ENCODE measurements at regions not wholly inside any gene's neighbourhood (a gene's known extent, or its start where the extent isn't known, plus 50 kb on each side); places are given as distances from the start of the nearest gene placed in this dataset.

DNA sequence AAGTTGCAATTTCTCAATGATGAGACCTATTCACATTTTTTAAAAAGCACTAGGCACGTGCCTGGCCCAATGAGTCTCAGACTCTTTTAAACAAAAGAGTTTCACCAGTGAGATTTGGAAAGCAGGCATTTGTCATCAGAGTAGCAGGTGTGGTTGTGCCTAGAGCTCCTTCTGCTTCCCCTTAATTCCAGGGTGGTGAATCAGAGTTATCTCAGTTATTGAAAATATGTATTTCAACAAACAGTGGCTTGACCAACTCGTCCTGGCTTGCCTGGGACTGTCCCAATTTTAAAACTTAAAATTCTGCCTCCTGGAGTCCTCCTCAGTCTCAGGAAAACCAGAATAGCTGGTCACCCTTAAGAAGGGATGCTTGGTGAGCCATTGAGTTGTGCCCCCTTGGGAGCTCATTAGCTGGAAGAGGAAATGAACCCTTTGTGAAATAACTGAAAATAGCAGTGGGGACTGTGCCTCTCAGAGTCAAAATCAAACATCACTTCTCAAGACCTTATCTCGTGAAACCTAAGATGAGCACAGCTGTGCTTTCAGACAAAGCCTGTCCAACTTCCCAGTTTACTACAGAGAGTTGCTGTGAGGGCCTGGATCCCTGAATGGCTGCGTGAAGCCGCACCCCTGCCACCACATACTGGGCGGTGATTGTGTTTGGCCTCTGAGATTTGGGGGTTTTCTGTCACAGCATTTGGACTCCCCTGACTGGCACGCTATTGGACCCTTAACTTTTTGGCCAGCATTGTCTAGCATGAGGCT, 116.3 kb downstream of the ANKRD60 start:
- peak overlapping the region; percentile 6; the same call in 1 of the 2 replicates for H3K27ac ChIP-seq (ENCODE audit: insufficient read depth, low read length)

More for the DNA sequence above, 116.3 kb downstream of the ANKRD60 start:
- H2BK120ac ChIP-seq (ENCODE audit: low read depth, low read length) = no peak overlapping the region
- no peak overlapping the region for H3K4ac ChIP-seq (ENCODE audit: low read depth, low read length)
- H2BK15ac ChIP-seq (ENCODE audit: low read depth, low read length) = no peak overlapping the region
- H4K20me1 ChIP-seq (ENCODE audit: insufficient read depth, low read length) = no peaks in the 10 kb centered on the region
- dilution Hi-C loops (cut with HindIII; ENCODE audit: low sequenced_read_pairs, unreplicated experiment) = no loop called here
- in situ Hi-C loops (cut with MboI; ENCODE audit: low sequenced_read_pairs) = no loop called here
- H3K4me3 ChIP-seq (ENCODE audit: insufficient read depth, low read depth, low read length) = no peak overlapping the region
- no peak overlapping the region for H3K14ac ChIP-seq (replicated peaks; ENCODE audit: low read depth, low read length)
- no peak overlapping the region for H3K18ac ChIP-seq (ENCODE audit: low read depth, low read length)
- no peak overlapping the region for H2AK5ac ChIP-seq (ENCODE audit: low read depth, low read length)
- no peak overlapping the region for H2BK20ac ChIP-seq (ENCODE audit: low read depth, low read length)
- H4K5ac ChIP-seq (ENCODE audit: low read depth, low read length) = no peak overlapping the region; the same call in 1 of the 2 replicates
- CTCF ChIA-PET = no interaction called here
- no peak overlapping the region for H2AK9ac ChIP-seq (replicated peaks; ENCODE audit: low read depth, low read length, poor library complexity)
- intact Hi-C loops (cut with micrococcal nuclease) = no loop called here
- H3K4me1 ChIP-seq (ENCODE audit: control insufficient read depth, insufficient read depth, low read length) = no peaks in the 10 kb centered on the region; the same call in 1 of the 2 replicates
- H4K8ac ChIP-seq (ENCODE audit: low read depth in 2 of 2, low read length in 2 of 2) = no peak overlapping the region
- 0 out of 2 replicates have a peak, but pooled peaks cover 2% of the 10 kb centered on the region for H3K27me3 ChIP-seq (ENCODE audit: control insufficient read depth, insufficient read depth, low read length)
- no CpG with 5 or more reads among the region's 7 CpGs for WGBS, 2 experiments (ENCODE audit: extremely low coverage in 2 of 2, insufficient read length in 1 of 2)
- H2AFZ ChIP-seq (replicated peaks; ENCODE audit: low read length, poor library complexity) = peak overlapping the region; percentile 28
- H3K23ac ChIP-seq (ENCODE audit: low read depth, low read length) = no peak overlapping the region
- POLR2A ChIA-PET (ENCODE audit: unreplicated experiment) = no interaction called here
- no peak overlapping the region for H3K9ac ChIP-seq (ENCODE audit: low read depth, low read length)
- peak; percentile 79 for ATAC-seq (ENCODE audit: low read depth)
- H3K36me3 ChIP-seq (ENCODE audit: control insufficient read depth, insufficient read depth, low read length) = no peaks in the 10 kb centered on the region
- H3K9me3 ChIP-seq (ENCODE audit: control insufficient read depth, insufficient read depth, low read length) = no peaks in the 10 kb centered on the region
- BruUV-seq (replicated peaks) = no TSS peak
- peak; percentile 76 for TF ChIP-seq BHLHE40 (IDR thresholded peaks at IDR 0.05; ENCODE audit: low read depth, low read length)
- no peak for TF ChIP-seq RCOR1 (IDR thresholded peaks at IDR 0.05; ENCODE audit: insufficient replicate concordance, low read length)
- H4K91ac ChIP-seq (ENCODE audit: insufficient read depth, low read depth, low read length) = no peak overlapping the region
- DNase-seq = peak; percentile 36
- no peak overlapping the region for H2BK5ac ChIP-seq (ENCODE audit: low read depth, low read length, poor library complexity, severe bottlenecking)
- no peak overlapping the region for H3K56ac ChIP-seq (ENCODE audit: extremely low read depth, insufficient read depth, low read length)
- H3K9me1 ChIP-seq (ENCODE audit: insufficient read depth, low read length) = no peaks in the 10 kb centered on the region
- no peaks in the 10 kb centered on the region for H3K79me1 ChIP-seq (ENCODE audit: low read depth in 1 of 2, low read length in 2 of 2)
- no peak overlapping the region for H3K4me2 ChIP-seq (ENCODE audit: low read depth, low read length)

All from IMR-90 (cell line).